Activated naive CD8-positive, alpha-beta T cell (primary cell): ENCODE measurements at regions not wholly inside any gene's neighbourhood (a gene's known extent, or its start where the extent isn't known, plus 50 kb on each side); places are given as distances from the start of the nearest gene placed in this dataset.
"Not testable (repeated sequence)": the region's sequence is repeated elsewhere in the genome, so short reads cannot be mapped to it uniquely, and the experiment has no call there.

Experiments used
- H3K27ac Mint-ChIP-seq: one replicate; pipeline ENCODE4 v1.8.0; 2021; ENCODE audit warnings: mixed read lengths
- H3K27me3 Mint-ChIP-seq: one replicate; pipeline ENCODE4 v1.8.0; 2021; ENCODE audit warnings: mixed read lengths
- H3K36me3 Mint-ChIP-seq: one replicate; pipeline ENCODE4 v1.8.0; 2021; ENCODE audit warnings: mixed read lengths
- H3K4me1 Mint-ChIP-seq: one replicate; pipeline ENCODE4 v1.8.0; 2021; ENCODE audit warnings: low read depth, mixed read lengths
- H3K4me3 Mint-ChIP-seq: one replicate; pipeline ENCODE4 v1.8.0; 2021; ENCODE audit warnings: mild to moderate bottlenecking, mixed read lengths
- H3K9me3 Mint-ChIP-seq: one replicate; pipeline ENCODE4 v1.8.0; 2021; ENCODE audit warnings: low read depth, mixed read lengths

DNA sequence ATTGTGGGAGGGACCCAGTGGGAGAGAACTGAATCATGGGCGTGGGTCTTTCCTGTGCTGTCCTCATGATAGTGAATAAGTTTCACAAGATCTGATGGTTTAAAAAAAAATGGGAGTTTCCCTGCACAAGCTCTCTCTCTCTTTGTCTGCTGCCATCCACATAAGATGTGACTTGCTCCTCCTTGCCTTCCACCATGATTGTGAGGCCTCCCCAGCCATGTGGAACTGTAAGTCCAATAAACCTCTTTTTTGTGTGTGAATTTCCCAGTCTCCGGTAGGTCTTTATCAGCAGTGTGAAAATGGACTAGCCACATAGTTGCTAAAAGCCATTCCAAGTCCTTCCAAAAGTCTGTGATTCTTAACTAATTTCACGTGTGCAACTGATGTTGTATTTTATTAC lies 91.5 kb downstream of the CDC42EP3 start:
- H3K4me1 Mint-ChIP-seq = peaks cover 45% of the 10 kb centered on the region
- not testable (repeated sequence) for H3K36me3 Mint-ChIP-seq, H3K4me3 Mint-ChIP-seq, H3K27me3 Mint-ChIP-seq, H3K9me3 Mint-ChIP-seq, H3K27ac Mint-ChIP-seq

DNA sequence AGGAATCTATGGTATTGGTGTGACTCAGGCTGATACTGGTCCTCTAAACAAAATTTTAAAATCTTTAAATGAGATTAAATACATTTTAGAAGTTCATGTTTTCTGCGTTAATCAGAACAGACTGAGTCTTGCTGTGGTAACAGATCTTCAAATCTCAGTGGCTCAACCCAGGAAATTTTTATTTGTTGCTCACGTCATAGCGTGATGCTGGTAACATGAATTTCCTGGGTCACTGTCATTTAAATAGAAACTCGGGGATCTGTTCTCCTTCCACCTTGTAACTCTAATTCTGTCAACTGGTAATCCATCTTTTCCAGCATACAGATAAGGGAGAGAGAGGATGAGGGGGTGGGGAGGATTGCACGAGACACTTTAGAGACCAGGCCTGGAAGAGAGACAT lies 90.0 kb downstream of the CDC42EP3 start:
- H3K9me3 Mint-ChIP-seq = no peaks in the 10 kb centered on the region
- H3K36me3 Mint-ChIP-seq = peaks cover 3% of the 10 kb centered on the region
- H3K27ac Mint-ChIP-seq = no peak overlapping the region
- no peak overlapping the region for H3K4me3 Mint-ChIP-seq
- no peaks in the 10 kb centered on the region for H3K27me3 Mint-ChIP-seq
- peaks cover 58% of the 10 kb centered on the region for H3K4me1 Mint-ChIP-seq

DNA sequence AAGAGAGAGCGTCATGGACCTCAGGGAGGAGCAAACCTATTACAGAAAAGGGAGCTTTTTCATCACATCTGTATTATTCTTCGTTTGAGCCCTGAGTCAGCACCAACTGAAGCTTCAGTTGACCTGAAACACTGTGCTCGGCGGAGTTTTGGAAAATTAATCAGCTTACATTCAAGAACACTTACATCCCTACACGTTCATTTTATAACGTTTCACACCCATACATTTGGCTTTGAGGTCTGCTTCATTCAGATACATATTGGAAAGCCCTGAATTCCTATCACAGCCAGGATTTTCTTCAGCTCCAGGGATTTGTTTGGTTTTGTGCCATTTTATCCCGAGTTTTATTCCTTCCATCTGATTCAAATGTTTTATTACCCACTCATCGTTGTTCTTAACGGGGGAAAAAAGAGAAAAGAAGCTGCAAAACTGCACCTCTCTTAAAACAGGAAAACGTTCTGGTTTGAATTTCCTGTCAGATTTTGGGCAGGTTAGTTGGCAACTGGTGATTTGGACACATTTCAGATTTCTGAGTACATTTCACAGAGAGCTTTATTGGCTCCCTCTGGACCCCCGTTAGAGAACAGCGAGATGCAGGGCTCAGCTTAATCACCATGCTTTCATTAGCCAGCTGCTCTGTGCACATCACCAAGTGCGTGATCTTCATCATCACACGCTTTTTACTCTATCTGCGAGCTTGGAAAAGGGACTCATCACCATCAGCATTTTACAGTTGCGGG lies 88.8 kb downstream of the CDC42EP3 start:
- H3K4me3 Mint-ChIP-seq = peak overlapping the region; percentile 66
- peaks cover 3% of the 10 kb centered on the region for H3K36me3 Mint-ChIP-seq
- H3K27ac Mint-ChIP-seq = peak overlapping the region; percentile 76
- H3K4me1 Mint-ChIP-seq = peaks cover 70% of the 10 kb centered on the region
- H3K9me3 Mint-ChIP-seq = no peaks in the 10 kb centered on the region
- H3K27me3 Mint-ChIP-seq = no peaks in the 10 kb centered on the region

DNA sequence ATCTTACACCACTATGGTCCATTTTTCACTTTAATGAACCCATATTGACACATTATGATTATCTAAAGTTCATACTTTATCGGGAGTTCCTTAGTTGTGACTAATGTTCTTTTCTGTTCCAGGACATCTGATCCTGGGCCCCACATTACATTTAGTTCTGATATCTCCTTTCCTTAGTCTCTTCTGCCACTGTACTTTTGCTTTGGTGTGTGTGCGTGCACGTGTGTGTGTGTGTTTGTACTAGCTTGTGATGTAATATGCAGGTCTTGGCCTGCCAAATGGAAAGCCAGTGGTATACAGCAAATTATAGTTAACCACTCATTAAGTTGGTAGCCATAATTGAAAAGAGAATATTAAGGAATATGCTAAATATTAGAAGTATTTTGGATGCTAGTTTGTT lies 88.0 kb downstream of the CDC42EP3 start:
- peaks cover 3% of the 10 kb centered on the region for H3K36me3 Mint-ChIP-seq
- H3K4me1 Mint-ChIP-seq = peaks cover 78% of the 10 kb centered on the region
- no peaks in the 10 kb centered on the region for H3K9me3 Mint-ChIP-seq
- H3K27me3 Mint-ChIP-seq = no peaks in the 10 kb centered on the region
- H3K27ac Mint-ChIP-seq = peak overlapping the region; percentile 76
- peak overlapping the region; percentile 66 for H3K4me3 Mint-ChIP-seq

GRCh38 chr2:37583867-37584266 lies 87.6 kb downstream of the CDC42EP3 start:
- Mint-ChIP-seq H3K27me3 (no peaks in the 10 kb centered on the region), H3K4me3 (peak overlapping the region; percentile 58), H3K27ac (peak overlapping the region; percentile 69), H3K9me3 (no peaks in the 10 kb centered on the region), H3K36me3 (peaks cover 3% of the 10 kb centered on the region), H3K4me1 (peaks cover 83% of the 10 kb centered on the region)

DNA sequence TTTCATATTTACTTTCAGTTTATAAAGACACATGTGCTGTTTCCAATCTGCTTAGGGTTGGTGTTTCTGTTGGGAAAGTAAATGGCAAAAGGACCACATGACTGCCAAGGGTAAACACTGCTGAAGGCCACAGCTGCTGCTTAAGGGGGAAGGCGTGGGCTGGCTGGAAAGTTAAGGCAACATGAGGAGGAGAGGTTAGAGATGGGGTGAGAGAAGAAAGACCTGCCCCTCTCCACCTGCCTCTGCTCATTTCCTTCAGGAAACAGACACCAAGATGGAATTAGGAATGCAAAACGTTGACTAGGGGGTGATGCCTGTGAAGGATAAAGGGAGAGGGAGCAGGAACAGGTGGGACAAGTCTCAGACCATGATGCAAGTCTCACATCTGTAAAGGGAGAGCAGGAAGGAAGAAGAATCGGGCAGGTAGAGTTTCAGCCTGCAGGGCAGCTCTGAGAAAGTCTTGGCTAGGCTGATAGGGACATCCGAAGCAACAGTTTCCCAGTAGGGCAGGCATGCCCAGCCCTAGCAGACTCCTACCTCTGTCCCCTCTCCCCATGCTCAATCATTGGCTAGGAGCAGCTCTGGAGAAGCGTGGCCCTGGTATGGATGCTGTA lies 86.0 kb downstream of the CDC42EP3 start:
- H3K36me3 Mint-ChIP-seq = no peaks in the 10 kb centered on the region
- H3K4me3 Mint-ChIP-seq = peak overlapping the region; percentile 68
- peak overlapping the region; percentile 75 for H3K27ac Mint-ChIP-seq
- peaks cover 90% of the 10 kb centered on the region for H3K4me1 Mint-ChIP-seq
- no peaks in the 10 kb centered on the region for H3K9me3 Mint-ChIP-seq
- H3K27me3 Mint-ChIP-seq = no peaks in the 10 kb centered on the region

GRCh38 chr2:37585982-37586621 lies 85.3 kb downstream of the CDC42EP3 start:
- H3K27me3 Mint-ChIP-seq = no peaks in the 10 kb centered on the region
- no peaks in the 10 kb centered on the region for H3K36me3 Mint-ChIP-seq
- peak overlapping the region; percentile 75 for H3K27ac Mint-ChIP-seq
- H3K4me3 Mint-ChIP-seq = peak overlapping the region; percentile 56
- H3K4me1 Mint-ChIP-seq = peaks cover 91% of the 10 kb centered on the region
- H3K9me3 Mint-ChIP-seq = no peaks in the 10 kb centered on the region

DNA sequence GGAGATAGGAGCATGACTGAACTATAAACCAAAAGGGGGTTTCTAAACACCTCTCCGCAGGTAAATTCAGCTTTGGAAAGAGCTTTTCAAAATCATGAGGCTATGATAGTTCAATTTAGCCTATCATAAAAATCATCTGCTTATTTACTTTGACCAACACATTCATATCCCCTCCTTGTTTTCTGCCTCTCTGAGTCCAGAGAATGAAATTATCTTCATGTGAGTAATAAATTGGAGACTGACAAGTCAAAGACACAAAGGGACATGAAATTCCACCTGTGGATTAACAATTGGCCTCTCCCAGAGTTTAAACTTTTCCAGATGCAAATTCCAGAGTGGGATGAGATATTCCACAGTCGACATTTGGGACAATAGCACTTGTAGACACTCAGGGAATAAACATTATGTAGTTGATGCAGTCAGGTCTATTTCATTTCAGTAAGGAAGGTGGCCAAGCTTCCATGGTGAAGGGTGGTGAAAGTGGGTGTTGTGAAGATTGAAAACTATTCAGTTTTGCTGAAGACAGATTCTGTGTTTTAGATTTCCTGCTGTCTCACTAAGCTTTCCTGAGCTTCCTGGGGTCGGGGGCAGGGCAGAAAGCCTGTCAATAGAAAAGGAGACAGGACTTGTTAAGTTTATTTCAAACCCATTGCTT lies 84.7 kb downstream of the CDC42EP3 start:
- H3K9me3 Mint-ChIP-seq = no peaks in the 10 kb centered on the region
- no peaks in the 10 kb centered on the region for H3K27me3 Mint-ChIP-seq
- H3K36me3 Mint-ChIP-seq = no peaks in the 10 kb centered on the region
- peak overlapping the region; percentile 56 for H3K4me3 Mint-ChIP-seq
- peak overlapping the region; percentile 75 for H3K27ac Mint-ChIP-seq
- peaks cover 90% of the 10 kb centered on the region for H3K4me1 Mint-ChIP-seq

GRCh38 chr2:37587817-37588216 lies 83.6 kb downstream of the CDC42EP3 start:
- H3K27ac Mint-ChIP-seq = peak overlapping the region; percentile 74
- no peaks in the 10 kb centered on the region for H3K9me3 Mint-ChIP-seq
- H3K27me3 Mint-ChIP-seq = no peaks in the 10 kb centered on the region
- peaks cover 84% of the 10 kb centered on the region for H3K4me1 Mint-ChIP-seq
- H3K36me3 Mint-ChIP-seq = no peaks in the 10 kb centered on the region
- H3K4me3 Mint-ChIP-seq = peak overlapping the region; percentile 63

- peak overlapping the region; percentile 74 for H3K27ac Mint-ChIP-seq
- peak overlapping the region; percentile 63 for H3K4me3 Mint-ChIP-seq
Measured at GRCh38 chr2:37588316-37588777, 83.1 kb downstream of the CDC42EP3 start.

DNA sequence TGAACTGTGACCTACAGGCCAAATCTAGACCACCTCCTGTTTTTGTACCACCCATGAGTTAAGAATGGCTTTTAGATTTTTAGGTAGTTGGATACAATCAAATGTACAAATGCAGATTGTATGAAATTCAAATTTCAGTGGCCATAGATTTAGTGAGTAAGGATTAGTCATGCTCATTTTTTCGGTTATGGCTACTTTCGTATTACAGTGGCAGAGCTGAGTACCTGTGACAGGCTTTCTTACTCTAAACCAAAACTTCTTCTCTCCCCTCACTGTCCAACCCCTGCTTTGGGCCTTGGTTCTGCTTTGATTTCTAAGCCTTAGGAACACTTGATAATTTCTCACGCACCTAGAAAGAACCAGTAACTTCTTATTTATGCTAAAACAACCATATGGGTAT lies 82.1 kb downstream of the CDC42EP3 start:
- Mint-ChIP-seq H3K9me3 (no peaks in the 10 kb centered on the region), H3K4me1 (peaks cover 69% of the 10 kb centered on the region), H3K27me3 (no peaks in the 10 kb centered on the region), H3K4me3 (peak overlapping the region; percentile 63), H3K27ac (peak overlapping the region; percentile 74), H3K36me3 (no peaks in the 10 kb centered on the region)

More at GRCh38 chr2:37588316-37588777, 83.1 kb downstream of the CDC42EP3 start:
- no peaks in the 10 kb centered on the region for H3K9me3 Mint-ChIP-seq
- H3K36me3 Mint-ChIP-seq = no peaks in the 10 kb centered on the region
- H3K27me3 Mint-ChIP-seq = no peaks in the 10 kb centered on the region
- H3K4me1 Mint-ChIP-seq = peaks cover 79% of the 10 kb centered on the region

- no peaks in the 10 kb centered on the region for H3K36me3 Mint-ChIP-seq
- peak overlapping the region; percentile 11 for H3K27ac Mint-ChIP-seq
- no peaks in the 10 kb centered on the region for H3K9me3 Mint-ChIP-seq
- H3K4me1 Mint-ChIP-seq = peaks cover 62% of the 10 kb centered on the region
- H3K4me3 Mint-ChIP-seq = no peak overlapping the region
- H3K27me3 Mint-ChIP-seq = no peaks in the 10 kb centered on the region
Measured at GRCh38 chr2:37590119-37590571, 81.3 kb downstream of the CDC42EP3 start.
